AG09319 (cell line): ENCODE measurements at regions not wholly inside any gene's neighbourhood (a gene's known extent, or its start where the extent isn't known, plus 50 kb on each side); places are given as distances from the start of the nearest gene placed in this dataset.

Experiments
- DNase-seq: peaks from one replicate; pipeline ENCODE4 v3.0.0-alpha.2; 2010; ENCODE audit warnings: low read depth; ENCODE audit errors: extremely low read depth
- CTCF ChIP-seq: IDR thresholded peaks from 2 replicates; pipeline ENCODE4 v1.5.1; 2011; ENCODE audit warnings: low read depth, mild to moderate bottlenecking, inconsistent platforms, low read length, moderate library complexity

- no peak for TF ChIP-seq CTCF
- DNase-seq = no peak
These were observed 296.9 kb upstream of the HS6ST1 start for GRCh38 chr2:128615571-128615970.

- no peak for DNase-seq
- TF ChIP-seq CTCF = no peak
These were observed 298.4 kb upstream of the HS6ST1 start for GRCh38 chr2:128617029-128617590.

- TF ChIP-seq CTCF = no peak
- DNase-seq = no peak
These were observed 299.0 kb upstream of the HS6ST1 start for GRCh38 chr2:128617661-128618060.

- no peak for TF ChIP-seq CTCF
- no peak for DNase-seq
These were observed 300.0 kb upstream of the HS6ST1 start for GRCh38 chr2:128618642-128619041.

GRCh38 chr2:128619471-128620325, 301.0 kb upstream of the HS6ST1 start:
- no peak for DNase-seq
- no peak for TF ChIP-seq CTCF

- no peak for DNase-seq
- no peak for TF ChIP-seq CTCF
These were observed 302.4 kb upstream of the HS6ST1 start for GRCh38 chr2:128621074-128621473.

- DNase-seq = no peak
- TF ChIP-seq CTCF = no peak
These were observed 303.7 kb upstream of the HS6ST1 start for GRCh38 chr2:128622371-128622770.
